Right kidney (tissue), 1 donor: ENCODE measurements at regions not wholly inside any gene's neighbourhood (a gene's known extent, or its start where the extent isn't known, plus 50 kb on each side); places are given as distances from the start of the nearest gene placed in this dataset.
A peak's percentile ranks its signal among the peaks of the same experiment; 100 is the strongest.
"Not testable (repeated sequence)": the region's sequence is repeated elsewhere in the genome, so short reads cannot be mapped to it uniquely, and the experiment has no call there.

Experiments used
- DNase-seq: peaks from one replicate; pipeline ENCODE4 v3.0.0-alpha.2; 2016

DNA sequence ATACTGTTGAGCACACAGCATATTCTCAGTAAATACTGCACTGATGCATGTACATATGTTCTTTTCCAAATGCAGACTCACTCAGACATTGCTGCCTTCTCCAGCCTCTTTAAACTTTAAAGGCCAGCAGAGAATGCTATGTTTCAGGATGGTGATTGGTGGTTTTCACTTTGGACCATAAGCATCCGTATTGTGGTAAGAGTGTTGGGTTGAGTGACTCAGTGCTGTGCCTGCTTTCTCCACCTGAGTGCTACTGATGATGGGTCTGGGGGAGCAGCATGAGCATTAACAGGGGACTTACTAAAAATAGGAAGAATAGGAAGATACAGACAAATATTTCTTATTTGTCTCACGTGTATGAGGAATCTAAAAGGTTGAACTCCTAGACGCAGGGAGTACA lies 56.3 kb upstream of the ZNF92 start:
- no peak for DNase-seq

DNA sequence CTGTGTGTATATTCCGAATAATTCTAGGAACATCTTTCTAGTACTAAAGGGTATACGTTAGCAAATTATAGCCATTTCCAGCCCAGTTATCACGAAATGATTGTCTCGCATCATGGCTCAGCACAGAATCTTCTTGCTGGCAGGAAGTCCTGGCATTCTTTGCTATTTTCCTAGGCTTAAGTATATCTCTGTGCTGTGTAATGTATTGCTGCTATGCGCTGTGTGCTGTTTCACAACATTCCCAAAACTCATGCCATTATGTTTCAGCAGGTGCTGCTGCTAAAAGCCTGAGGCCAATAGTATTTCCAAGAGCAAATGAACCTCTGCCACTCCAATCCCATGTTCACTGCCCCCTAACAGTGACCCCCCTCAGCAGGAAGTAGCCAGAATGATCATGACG lies 62.9 kb upstream of the ZNF92 start:
- DNase-seq: no peak

DNA sequence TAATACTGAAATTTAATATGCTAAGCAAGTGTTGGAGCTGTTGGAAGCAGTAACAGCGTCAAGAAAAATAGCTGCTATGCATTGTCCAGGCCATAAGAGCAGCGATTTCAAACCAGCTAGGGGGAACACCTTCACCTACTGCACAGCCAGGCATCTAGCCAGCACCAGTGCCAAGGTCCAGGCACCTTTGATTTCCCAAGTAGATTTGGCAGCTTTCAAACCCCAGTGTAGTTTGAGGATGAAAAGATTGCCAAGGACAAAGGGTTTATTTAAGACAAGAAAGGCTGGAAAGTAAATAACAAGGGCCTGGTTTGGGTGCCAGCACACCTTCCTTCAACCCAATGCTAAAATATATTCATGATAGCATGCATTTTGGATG lies 65.4 kb upstream of the ZNF92 start:
- no peak for DNase-seq

DNA sequence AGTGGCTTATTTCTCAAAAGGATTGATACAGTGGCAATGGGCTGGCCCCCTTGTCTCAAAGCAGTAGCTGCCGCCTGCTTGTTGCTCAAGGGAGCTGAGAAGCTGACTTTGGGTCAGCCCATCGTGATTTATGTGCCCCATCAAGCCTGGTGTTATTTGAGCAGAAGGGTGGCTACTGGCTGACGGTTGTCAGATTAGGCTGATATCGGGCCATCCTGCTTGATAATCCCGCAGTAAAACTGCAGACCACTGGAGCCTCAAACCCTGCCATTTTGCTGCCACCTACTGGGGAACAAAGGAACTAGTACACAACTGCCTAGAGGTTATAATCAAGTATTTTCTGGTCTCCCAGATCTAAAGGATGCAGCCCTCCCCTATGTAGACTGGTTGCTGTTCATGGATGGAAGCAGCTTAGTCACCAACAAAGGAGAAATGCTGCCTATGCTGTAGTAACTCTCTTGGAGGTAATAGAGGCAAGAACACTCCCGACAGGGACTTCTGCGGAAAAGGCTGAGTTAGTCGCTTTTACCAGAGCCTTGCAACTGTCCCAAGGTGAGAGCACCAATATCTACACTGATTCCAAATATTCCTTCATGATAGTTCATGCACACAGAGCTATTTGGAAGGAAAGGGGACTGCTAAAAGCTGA lies 65.9 kb upstream of the ZNF92 start:
- DNase-seq: peak; percentile 31

DNA sequence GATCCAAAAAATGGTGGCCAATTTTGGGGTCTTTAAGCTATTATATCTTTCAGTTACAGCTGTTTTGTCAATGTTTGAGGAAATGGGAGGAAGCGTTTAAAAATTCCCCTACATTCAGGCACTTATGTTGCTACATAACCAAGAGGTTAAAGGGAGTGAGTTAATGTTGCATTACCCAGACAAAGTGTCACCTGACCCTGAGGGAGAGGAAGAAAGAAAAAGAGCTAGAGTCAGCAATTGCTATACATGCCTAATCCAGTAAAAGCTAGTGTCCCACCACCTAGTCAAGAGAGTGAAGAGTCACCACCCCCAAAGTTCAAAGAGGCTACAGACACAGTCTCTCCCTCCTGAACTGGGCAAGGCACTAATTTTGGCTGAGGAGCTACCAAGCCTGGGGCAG lies 69.5 kb upstream of the ZNF92 start:
- DNase-seq: no peak

DNA sequence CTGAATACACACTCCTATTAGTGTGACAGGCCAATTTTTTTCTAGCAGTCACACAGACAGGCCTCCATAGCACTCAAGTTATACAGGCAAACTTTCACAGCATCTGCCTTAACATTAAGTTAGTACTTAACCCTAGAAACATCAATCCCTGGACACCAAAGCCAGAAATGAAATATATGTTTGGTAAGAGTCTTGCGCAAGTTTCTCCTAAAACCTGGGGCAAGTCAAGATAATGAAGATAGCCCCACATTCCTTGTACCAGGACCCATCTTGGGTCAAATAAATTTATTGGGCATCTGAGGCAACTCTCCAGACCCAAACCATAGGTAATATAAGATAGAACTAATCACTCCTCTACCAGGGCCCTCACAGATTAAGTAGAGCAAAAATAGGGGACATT lies 70.8 kb upstream of the ZNF92 start:
- DNase-seq: no peak

DNA sequence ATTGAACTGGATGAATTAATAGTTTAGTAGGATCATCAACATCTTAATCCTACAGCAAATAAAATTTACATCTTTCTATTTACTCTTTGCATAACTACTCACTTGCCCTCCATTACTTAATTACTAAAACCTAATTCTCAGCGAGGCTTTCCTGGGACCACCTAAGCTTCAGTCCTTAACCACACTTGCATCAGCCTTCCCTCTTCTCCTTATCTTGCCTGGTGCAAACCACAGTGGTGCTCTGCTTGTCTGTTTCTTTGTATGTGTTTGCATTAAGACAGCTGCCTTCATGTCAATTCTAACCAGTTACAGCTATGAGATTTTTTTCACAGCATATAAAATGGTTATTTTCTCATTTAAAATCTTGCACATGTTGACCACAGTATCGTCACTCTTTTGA lies 72.6 kb upstream of the ZNF92 start:
- DNase-seq: no peak

DNA sequence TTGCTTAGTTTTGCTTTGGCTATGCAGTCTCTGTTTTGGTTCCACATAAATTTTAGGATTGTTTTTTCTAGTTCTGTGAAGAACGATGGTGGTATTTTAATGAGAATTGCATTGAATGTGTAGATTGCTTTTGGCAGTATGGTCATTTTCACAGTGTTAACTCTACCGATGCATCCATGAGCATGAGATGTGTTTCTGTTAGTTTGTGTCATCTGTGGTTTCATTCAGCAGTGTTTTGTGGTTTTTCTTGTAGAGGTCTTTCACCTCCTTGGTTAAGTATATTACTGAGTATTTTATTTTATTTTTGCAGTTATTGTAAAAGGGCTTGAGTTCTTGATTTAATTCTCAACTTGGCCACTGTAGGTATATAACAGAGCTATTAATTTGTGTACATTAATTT lies 78.2 kb upstream of the ZNF92 start:
- DNase-seq: no peak

DNA sequence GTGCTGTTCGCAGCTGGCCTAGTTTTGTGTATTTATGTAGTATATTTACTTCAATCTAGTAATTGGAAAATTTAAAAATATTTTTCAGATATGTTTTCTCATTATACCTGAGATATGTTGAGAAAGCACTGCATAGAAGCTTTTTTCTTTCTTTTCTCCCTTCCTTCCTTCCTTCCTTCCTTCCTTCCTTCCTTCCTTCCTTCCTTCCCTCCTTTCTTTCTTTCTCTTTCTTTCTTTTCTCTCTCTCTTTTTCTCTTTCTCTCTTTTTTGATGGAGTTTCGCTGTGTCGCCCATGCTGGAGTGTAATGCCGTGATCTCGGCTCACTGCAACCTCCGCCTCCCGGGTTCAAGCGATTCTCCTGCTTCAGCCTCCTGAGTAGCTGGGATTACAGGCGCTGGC lies 83.3 kb upstream of the ZNF92 start:
- not testable (repeated sequence) for DNase-seq

DNA sequence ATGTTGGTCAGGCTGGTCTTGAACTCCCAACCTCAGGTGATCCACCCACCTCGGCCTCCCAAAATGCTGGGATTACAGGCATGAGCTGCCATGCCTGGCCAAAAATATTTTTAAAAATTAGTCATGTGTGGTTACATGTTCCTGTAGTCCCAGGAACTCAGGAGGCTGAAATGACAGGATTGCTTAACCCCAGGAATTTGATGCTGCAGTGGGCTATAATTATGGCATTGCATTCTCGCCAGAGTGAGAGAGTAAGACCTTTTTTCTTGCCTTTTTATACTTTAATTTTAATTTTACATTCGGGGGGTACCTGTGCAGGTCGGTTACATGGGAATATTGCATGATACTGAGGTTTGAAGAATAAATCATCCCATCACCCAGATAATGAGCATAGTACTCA lies 86.6 kb upstream of the ZNF92 start:
- no peak for DNase-seq

DNA sequence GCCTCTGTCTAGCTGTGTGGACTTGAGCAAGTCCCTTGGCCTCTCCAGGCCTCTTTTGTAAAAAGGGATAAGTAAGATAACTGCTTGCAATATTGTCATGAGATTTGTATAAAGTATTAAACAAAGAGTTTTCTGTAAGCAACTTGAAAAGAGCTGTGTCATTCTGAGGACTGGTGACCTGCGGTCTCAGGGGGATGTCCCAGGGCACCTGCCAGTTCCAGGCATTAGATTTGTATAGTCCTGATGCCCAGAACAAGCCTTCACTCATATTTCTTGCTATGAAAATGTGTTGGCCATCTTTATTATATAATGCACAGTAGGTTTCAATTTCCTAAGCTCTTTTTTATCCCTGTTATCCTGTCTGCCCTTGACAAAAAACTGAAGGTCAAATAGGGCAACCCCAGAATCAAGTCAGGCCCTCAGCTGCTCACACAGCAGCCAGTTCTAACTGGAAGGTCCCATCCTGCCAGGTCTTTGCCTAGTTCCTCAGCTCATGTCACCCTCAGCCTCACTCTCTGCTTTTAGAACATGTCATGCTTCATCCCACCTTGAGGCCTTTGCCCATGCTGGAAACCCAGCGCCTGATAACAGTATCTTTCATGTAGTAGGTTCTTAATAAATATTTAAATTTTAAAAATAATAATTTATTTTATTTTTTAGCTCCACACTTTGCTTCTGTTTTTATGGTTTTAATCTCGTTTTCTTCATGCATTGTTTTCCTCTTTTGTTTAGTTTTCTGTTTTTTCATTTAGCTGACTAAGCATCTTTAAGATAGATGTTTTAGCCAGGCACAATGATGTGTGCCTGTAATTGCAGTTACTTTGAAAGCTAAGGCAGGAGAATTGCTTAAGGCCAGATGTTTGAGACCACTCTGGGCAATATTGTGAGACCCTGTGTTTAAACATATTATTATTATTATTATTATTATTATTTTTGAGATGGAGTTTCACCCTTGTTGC lies 87.5 kb upstream of the ZNF92 start:
- no peak for DNase-seq

DNA sequence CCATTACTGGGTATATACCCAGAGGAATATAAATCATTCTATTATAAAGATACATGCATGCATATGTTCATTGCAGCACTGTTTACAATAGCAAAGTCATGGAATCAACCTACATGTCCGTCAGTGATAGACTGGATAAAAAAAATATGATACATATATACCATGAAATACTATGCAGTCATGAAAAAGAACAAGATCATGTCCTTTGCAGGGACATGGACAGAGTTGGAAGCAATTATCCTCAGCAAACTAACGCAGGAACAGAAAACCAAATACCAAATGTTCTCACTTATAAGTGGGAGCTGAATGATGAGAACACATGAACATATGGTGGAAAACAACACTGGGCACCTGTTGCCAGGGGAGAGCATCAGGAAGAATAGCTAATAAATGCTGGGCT lies 88.4 kb upstream of the ZNF92 start:
- not testable (repeated sequence) for DNase-seq

DNA sequence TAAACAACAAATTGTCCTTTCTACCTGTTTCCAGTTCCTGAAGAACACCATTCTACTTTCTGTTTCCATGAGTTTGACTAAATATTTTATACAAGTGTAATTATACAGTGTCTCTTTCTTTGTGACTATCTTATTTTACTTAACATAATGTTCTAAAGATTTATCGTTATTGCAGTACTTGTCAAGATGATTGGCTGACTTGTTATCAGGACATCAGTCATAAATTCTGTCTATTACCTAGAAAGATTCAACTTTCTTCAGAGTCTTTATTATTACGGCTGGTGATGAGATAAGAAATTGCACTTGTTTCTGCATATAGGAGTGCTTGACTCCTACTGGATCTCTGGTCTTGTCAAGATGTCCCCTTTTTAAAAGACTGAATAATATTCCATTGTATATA lies 93.9 kb upstream of the ZNF92 start:
- no peak for DNase-seq

DNA sequence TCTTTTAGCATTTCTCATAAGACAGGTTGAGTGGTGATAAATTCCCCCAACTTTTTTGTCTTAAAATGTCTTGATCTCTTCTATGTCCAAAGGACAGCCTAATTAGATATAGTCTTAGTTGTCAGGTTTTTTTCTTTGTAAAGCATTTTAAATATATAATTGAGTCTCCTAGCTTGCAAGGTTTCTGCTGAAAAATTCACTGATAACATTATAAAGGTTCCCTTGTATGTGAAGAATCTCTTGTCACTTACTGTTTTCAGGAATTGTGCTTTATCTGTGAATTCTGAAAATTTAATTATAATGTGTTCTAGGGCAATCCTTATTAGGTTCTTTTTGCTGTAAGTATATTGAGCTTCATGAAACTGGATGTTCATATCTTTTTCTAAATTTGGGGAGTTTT lies 96.8 kb upstream of the ZNF92 start:
- DNase-seq: no peak

DNA sequence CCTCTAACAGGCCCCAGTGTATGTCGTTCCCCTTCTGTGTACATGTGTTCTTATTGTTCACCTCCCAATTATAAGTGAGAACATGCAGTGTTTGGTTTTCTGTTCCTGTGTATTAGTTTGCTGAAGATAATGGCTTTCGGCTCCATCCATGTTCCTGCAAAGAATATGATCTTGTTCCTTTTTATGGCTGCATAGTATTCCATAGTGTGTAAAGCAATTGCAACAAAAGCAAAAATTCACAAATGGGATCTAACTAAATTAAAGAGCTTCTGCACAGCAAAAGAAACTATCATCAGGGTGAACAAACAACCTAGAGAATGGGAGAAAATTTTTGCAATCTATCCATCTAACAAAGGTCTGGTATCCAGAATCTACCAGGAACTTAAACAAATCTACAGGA lies 102.2 kb upstream of the ZNF92 start:
- not testable (repeated sequence) for DNase-seq

DNA sequence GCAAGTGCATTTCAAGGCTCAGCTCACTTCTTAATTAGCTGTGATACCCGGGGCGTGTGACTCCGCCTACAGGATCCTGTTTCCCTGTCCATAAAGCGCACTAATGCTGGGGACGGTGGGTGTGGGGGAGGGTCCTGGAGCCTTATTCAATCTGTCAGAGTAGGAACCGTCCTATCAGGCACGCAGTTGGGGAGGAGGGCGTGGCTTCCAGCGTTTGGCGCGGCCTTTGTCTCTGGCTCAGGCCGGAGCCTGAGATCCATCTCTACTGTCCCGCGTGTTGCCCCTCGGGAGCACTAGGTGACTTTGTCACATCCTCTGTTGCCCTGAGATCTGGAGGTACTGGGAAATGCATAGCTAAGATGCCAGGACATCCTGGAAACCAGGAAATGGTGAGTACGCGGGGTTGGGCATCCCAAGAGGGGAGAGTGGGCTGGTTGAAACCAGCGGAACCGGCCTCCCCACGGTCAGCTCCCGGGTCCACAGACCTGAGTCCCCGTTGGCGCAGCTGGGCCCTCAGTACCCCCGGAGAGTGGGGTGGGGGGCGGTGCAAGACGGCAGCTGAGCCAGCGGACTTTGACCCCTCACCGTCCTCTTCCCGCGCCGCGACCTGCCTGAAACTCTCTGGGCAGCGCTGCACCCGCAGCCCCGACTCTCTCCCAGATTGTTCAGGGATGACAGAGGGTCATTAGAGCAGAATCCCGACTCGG lies 104.4 kb upstream of the ZNF92 start:
- peak; percentile 79 for DNase-seq

DNA sequence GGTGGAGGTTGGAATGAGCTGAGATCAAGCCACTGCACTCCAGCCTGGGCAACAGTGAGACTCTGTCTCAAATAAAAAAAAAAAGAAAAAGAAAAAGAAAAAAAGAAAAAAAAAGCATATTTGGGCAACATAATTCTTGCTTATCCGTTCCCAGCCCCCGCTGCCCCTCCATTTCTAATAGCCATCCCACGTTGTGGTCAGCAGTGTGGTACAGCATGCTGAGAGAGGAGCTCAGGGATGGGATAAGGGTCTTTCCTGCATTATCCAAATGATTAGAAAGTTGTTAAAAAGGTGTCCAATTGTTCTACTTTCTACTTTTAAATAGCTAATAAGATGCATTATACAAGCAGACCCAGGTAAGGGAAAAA lies 104.9 kb upstream of the ZNF92 start:
- no peak for DNase-seq

DNA sequence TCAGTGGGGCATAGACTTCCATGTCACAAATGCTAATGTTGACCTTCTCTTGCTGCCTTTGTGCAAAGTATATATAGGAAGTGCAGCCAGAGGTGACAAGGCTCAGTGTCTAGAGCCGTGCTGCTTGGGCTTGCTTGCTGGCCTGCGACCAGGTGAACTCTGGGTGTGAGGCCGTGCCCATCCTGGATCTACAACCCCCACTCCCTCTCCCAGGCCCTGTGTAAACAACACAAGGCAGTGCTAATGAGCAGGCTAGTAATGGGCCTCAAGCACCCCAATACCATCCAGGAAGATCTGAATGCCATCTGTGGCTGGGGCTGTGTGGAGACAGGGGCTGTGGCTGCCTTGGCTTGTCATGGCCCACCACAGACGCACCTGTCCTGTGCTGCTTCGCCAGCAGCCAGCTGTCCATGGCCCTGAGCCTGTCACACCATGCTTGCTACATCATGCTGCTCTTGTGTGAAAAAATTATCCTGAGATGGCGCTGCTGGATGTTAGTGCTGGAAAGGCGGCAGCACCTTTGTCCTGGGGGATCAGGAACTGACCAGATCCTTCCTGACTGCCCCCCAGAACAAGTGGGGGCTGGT lies 107.6 kb upstream of the ZNF92 start:
- no peak for DNase-seq

DNA sequence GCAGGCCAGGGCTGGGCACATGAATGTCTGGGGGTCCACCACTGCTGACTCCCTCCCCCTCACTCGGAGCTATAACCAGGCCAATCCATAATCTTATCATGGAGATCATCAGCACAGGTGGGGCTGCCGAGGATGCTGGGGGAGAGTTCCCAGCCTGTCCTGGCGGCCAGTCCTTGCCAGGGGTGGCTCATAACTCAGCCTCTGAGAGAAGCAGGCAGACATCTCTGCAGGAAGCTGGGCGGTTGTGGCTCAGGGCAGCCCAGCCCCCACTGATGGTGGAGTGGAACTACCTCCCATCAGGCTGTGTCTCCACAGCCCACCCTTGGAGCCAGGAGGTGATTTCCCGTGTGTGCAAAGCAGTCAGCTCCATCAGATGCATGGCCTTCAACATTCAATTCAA lies 109.4 kb upstream of the ZNF92 start:
- DNase-seq: no peak

DNA sequence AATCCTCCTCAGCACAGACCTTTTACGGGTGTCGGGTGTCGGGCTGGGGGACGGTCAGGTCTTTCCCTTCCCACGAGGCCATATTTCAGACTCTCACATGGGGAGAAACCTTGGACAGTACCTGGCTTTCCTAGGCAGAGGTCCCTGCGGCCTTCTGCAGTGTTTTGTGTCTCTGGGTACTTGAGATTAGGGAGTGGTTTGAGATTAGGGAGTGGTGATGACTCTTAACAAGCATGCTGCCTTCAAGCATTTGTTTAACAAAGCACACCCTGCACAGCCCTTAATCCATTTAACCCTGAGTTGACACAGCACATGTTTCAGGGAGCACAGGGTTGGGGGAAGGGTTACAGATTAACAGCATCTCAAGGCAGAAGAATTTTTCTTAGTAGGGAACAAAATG lies 113.0 kb upstream of the ZNF92 start:
- DNase-seq: not testable (repeated sequence)

DNA sequence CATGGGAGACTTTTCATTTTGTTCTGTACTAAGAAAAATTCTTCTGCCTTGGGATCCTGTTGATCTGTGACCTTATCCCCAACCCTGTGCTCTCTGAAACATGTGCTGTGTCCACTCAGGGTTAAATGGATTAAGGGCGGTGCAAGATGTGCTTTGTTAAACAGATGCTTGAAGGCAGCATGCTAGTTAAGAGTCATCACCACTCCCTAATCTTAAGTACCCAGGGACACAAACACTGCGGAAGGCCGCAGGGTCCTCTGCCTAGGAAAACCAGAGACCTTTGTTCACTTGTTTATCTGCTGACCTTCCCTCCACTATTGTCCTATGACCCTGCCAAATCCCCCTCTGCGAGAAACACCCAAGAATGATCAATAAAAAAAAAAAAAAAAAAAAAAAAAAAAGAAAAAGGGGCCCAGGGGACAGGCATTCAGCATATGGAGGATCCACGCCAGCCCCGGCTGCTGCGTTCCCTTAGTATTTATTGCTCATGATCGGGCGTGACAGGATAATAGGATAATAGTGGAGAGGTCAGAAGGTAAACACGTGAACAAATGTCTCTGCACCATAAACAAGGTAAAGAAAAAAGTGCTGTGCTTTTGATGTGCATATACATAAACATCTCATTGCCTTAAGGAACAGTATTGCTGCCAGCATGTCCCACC lies 113.7 kb upstream of the ZNF92 start:
- not testable (repeated sequence) for DNase-seq

DNA sequence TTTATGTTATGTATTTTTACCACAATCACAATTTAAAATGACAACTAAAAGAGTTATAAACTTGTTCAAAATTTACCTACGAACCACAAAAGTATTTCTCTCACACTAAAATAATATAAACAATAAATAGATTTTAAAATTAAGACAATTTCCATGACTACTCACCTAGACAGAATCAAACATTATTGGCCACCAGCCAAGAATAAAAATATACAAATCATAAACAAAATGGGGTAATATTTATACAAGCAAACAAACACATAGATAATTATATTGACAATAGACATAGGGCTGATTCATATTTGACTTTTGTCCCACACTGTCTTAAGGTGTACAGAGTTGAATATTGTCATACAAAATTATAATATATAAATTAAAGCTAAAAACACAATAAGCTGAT lies 119.6 kb upstream of the ZNF92 start:
- no peak for DNase-seq
